Hepatocyte (in vitro differentiated cells): ENCODE measurements at regions not wholly inside any gene's neighbourhood (a gene's known extent, or its start where the extent isn't known, plus 50 kb on each side); places are given as distances from the start of the nearest gene placed in this dataset.

Experiments used
- DNase-seq: peaks from one replicate; pipeline ENCODE4 v3.0.0-alpha.2; 2016; ENCODE audit warnings: low spot score
- H2AFZ ChIP-seq: fragments of 200-600 bp; sonication (generic); 2 replicates; pipeline ENCODE4 v1.6.0; 2016; ENCODE audit warnings: antibody characterized with exemption, mild to moderate bottlenecking
- H3K27ac ChIP-seq: fragments of 200-600 bp; sonication (generic); 2 replicates; pipeline ENCODE4 v1.5.1; 2016; ENCODE audit warnings: mild to moderate bottlenecking
- H3K27me3 ChIP-seq: fragments of 200-600 bp; sonication (generic); 2 replicates; pipeline ENCODE4 v1.6.1; 2016
- H3K36me3 ChIP-seq: fragments of 200-600 bp; sonication (generic); replicated peaks from 2 replicates; pipeline ENCODE4 v1.5.1; 2016; ENCODE audit warnings: low read depth; ENCODE audit not compliant: insufficient read depth
- H3K4me1 ChIP-seq: fragments of 200-600 bp; sonication (generic); 2 replicates; pipeline ENCODE4 v1.5.1; 2016; ENCODE audit warnings: mild to moderate bottlenecking, moderate library complexity; ENCODE audit not compliant: insufficient read depth
- H3K4me2 ChIP-seq: fragments of 200-600 bp; sonication (generic); 2 replicates; pipeline ENCODE4 v1.6.0; 2016
- H3K4me3 ChIP-seq: fragments of 200-600 bp; sonication (generic); 2 replicates; pipeline ENCODE4 v1.5.1; 2016; ENCODE audit warnings: mild to moderate bottlenecking
- H3K79me2 ChIP-seq: fragments of 200-600 bp; sonication (generic); 2 replicates; pipeline ENCODE4 v1.6.0; 2017; ENCODE audit warnings: mild to moderate bottlenecking
- H3K9me2 ChIP-seq: fragments of 200-600 bp; sonication (generic); replicated peaks from 2 replicates; pipeline ENCODE4 v1.6.0; 2017; ENCODE audit warnings: mild to moderate bottlenecking; ENCODE audit not compliant: insufficient read depth
- H3K9me3 ChIP-seq: fragments of 200-600 bp; sonication (generic); 2 replicates; pipeline ENCODE4 v1.5.1; 2016; ENCODE audit warnings: low read depth, mild to moderate bottlenecking
- H4K20me1 ChIP-seq: fragments of 200-600 bp; sonication (generic); 2 replicates; pipeline ENCODE4 v1.6.0; 2016; ENCODE audit warnings: mild to moderate bottlenecking; ENCODE audit not compliant: insufficient read depth, poor library complexity, severe bottlenecking
- CTCF ChIP-seq: fragments of 200-600 bp; sonication (generic); IDR thresholded peaks from 2 replicates; pipeline ENCODE4 v1.5.1; 2016; ENCODE audit warnings: antibody characterized with exemption, mild to moderate bottlenecking; ENCODE audit not compliant: poor library complexity
- EZH2 ChIP-seq: fragments of 200-600 bp; sonication (generic); IDR thresholded peaks from 2 replicates; pipeline ENCODE4 v1.6.1; 2016; ENCODE audit warnings: antibody characterized with exemption, mild to moderate bottlenecking, borderline replicate concordance
- EZH2phosphoT487 ChIP-seq: fragments of 200-600 bp; sonication (generic); IDR thresholded peaks from one replicate; pipeline ENCODE4 v1.6.1; 2018; ENCODE audit warnings: antibody characterized with exemption, mild to moderate bottlenecking, low read depth, moderate library complexity; ENCODE audit not compliant: unreplicated experiment, severe bottlenecking
- WGBS: methylation state at CpG from one replicate; pipeline ENCODE4 v1.1.6; 2016; ENCODE audit warnings: low lambda C conversion rate; ENCODE audit errors: missing lambda C conversion rate; 5-methylcytosine and 5-hydroxymethylcytosine counted together

- H3K9me2 ChIP-seq = no peaks in the 10 kb centered on the region
- H3K36me3 ChIP-seq = no peaks in the 10 kb centered on the region
- peaks cover 9% of the 10 kb centered on the region for H3K27me3 ChIP-seq
- no peak overlapping the region for H3K4me2 ChIP-seq
- no peak overlapping the region for H3K4me3 ChIP-seq
- H3K4me1 ChIP-seq = no peaks in the 10 kb centered on the region
- no peaks in the 10 kb centered on the region for H3K79me2 ChIP-seq
- DNase-seq = no peak
- WGBS = 87% methylated on average over 2 of the region's 2 CpGs
- no peak for TF ChIP-seq EZH2
- TF ChIP-seq CTCF = no peak
- no peak for TF ChIP-seq EZH2phosphoT487
- no peak overlapping the region for H3K27ac ChIP-seq
- no peak overlapping the region for H2AFZ ChIP-seq
- no peaks in the 10 kb centered on the region for H4K20me1 ChIP-seq
- H3K9me3 ChIP-seq = no peaks in the 10 kb centered on the region
Observed at GRCh38 chr12:125989696-125990095, 924.5 kb downstream of the AACS start.

DNA sequence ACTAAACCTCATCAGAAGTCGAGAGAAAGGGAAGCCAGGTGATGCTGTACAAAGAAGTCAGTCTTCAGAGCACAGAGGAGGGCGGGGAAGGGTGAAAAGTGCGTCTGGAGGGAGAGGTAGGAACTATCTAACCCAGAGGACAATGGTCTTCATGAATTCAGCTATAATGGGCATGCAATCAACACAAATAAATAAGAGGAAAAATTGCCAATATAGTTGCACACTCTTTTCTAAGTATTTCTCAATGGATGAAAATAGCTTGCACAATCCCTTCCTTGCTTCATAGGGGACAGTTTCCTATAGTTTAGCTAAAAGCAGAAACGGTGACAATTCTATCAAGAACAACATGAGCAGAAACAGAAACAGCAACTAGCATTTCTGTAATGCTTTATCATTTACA is 931.2 kb downstream of the AACS start:
- H3K79me2 ChIP-seq = no peaks in the 10 kb centered on the region

GRCh38 chr12:125999628-126000027 is 934.4 kb downstream of the AACS start:
- no peak for TF ChIP-seq CTCF
- TF ChIP-seq EZH2 = no peak
- no peak for TF ChIP-seq EZH2phosphoT487
- 82% methylated on average over 7 of the region's 7 CpGs for WGBS

More for the DNA sequence above, 931.2 kb downstream of the AACS start:
- 65% methylated on average over 4 of the region's 4 CpGs for WGBS
- no peaks in the 10 kb centered on the region for H3K4me1 ChIP-seq
- no peak overlapping the region for H2AFZ ChIP-seq
- no peaks in the 10 kb centered on the region for H3K9me2 ChIP-seq
- H3K27ac ChIP-seq = no peak overlapping the region
- no peaks in the 10 kb centered on the region for H3K9me3 ChIP-seq
- H3K27me3 ChIP-seq = no peaks in the 10 kb centered on the region
- H3K4me2 ChIP-seq = no peak overlapping the region
- no peaks in the 10 kb centered on the region for H3K36me3 ChIP-seq
- no peak for DNase-seq
- no peak overlapping the region for H3K4me3 ChIP-seq
- TF ChIP-seq CTCF = no peak
- no peak for TF ChIP-seq EZH2
- no peak for TF ChIP-seq EZH2phosphoT487
- H4K20me1 ChIP-seq = no peaks in the 10 kb centered on the region

DNA sequence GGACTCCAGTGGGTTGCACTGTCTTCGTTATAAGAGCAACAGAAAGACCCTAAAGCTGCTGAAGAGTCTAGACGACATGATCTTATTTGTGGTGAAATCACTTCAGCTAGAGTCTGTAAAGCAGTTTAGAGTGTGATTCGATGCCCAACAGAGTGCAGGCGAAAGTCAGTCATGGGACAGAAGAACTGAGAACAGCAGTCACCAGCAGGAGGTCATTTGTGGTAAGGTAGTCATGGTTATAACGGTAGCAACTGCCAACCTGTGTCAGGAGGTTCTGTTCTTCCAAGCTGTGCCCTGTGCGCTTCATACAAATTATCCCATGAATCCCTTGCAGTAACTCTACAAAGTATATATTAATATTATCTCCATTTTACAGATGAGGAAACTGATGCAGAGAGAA is 954.1 kb downstream of the AACS start:
- H3K79me2 ChIP-seq = no peaks in the 10 kb centered on the region
- H3K4me3 ChIP-seq = no peak overlapping the region
- DNase-seq = no peak
- H3K9me2 ChIP-seq = no peaks in the 10 kb centered on the region
- WGBS = 68% methylated on average over 6 of the region's 6 CpGs
- no peak overlapping the region for H2AFZ ChIP-seq
- no peaks in the 10 kb centered on the region for H3K36me3 ChIP-seq
- H4K20me1 ChIP-seq = no peaks in the 10 kb centered on the region
- H3K27me3 ChIP-seq = no peaks in the 10 kb centered on the region
- no peak overlapping the region for H3K4me2 ChIP-seq
- H3K9me3 ChIP-seq = no peaks in the 10 kb centered on the region
- TF ChIP-seq EZH2 (no peak), EZH2phosphoT487 (no peak), CTCF (no peak)
- H3K4me1 ChIP-seq = no peaks in the 10 kb centered on the region
- no peak overlapping the region for H3K27ac ChIP-seq

More at GRCh38 chr12:125999628-126000027, 934.4 kb downstream of the AACS start:
- H3K4me1 ChIP-seq = no peaks in the 10 kb centered on the region
- no peaks in the 10 kb centered on the region for H4K20me1 ChIP-seq
- H3K79me2 ChIP-seq = no peaks in the 10 kb centered on the region
- H3K9me3 ChIP-seq = no peaks in the 10 kb centered on the region
- no peaks in the 10 kb centered on the region for H3K9me2 ChIP-seq
- DNase-seq = no peak
- H3K27ac ChIP-seq = no peak overlapping the region
- no peaks in the 10 kb centered on the region for H3K36me3 ChIP-seq
- H3K4me2 ChIP-seq = no peak overlapping the region
- H3K27me3 ChIP-seq = no peaks in the 10 kb centered on the region
- H3K4me3 ChIP-seq = no peak overlapping the region
- H2AFZ ChIP-seq = no peak overlapping the region
